ENCODE measurements at regions not wholly inside any gene's neighbourhood (a gene's known extent, or its start where the extent isn't known, plus 50 kb on each side); places are given as distances from the start of the nearest gene placed in this dataset.

DNA sequence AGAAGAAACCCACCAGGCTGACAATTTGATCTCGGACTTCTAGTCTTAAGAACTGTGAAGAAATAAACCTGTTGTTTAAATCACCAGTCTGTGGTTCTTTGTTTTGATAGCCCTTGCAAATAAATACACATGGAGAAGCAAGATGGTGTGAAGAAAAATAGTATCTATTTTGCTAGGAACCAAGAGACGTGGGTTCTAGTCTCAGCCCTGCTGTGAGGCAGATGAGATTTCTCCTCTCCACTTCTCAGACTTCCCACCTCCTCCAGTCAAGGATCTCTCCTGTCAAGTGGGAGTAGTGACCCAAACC, 294.9 kb upstream of the JARID2 start:
- no peak for DNase-seq (ENCODE audit: low read depth in 1 of 2, low spot score in 1 of 2)
- H3K4me3 ChIP-seq (replicated peaks; ENCODE audit: insufficient read depth, low read length): no peak overlapping the region
- H3K27me3 ChIP-seq (ENCODE audit: insufficient read depth, poor library complexity, severe bottlenecking): no peaks in the 10 kb centered on the region
- TF ChIP-seq REST (IDR thresholded peaks at IDR 0.05; ENCODE audit: insufficient replicate concordance, low read depth): no peak
- no peak for TF ChIP-seq CTCF (IDR thresholded peaks at IDR 0.05; ENCODE audit: insufficient read depth, low read length)
- TF ChIP-seq POLR2AphosphoS5 (IDR thresholded peaks at IDR 0.05; ENCODE audit: low read depth): no peak
- no peak for TF ChIP-seq SPI1 (IDR thresholded peaks at IDR 0.05; ENCODE audit: borderline replicate concordance, low read depth)
- no peak for TF ChIP-seq GABPA (IDR thresholded peaks at IDR 0.05; ENCODE audit: low read depth)
- H3K27ac ChIP-seq (replicated peaks): no peak overlapping the region

GRCh38 chr6:14951704-14952103, 294.2 kb upstream of the JARID2 start:
- no peak for TF ChIP-seq SPI1 (IDR thresholded peaks at IDR 0.05; ENCODE audit: borderline replicate concordance, low read depth)
- H3K27ac ChIP-seq (replicated peaks): no peak overlapping the region
- no peaks in the 10 kb centered on the region for H3K27me3 ChIP-seq (ENCODE audit: insufficient read depth, poor library complexity, severe bottlenecking)
- DNase-seq (ENCODE audit: low read depth in 1 of 2, low spot score in 1 of 2): no peak
- H3K4me3 ChIP-seq (replicated peaks; ENCODE audit: insufficient read depth, low read length): no peak overlapping the region

GRCh38 chr6:14953836-14954235, 292.0 kb upstream of the JARID2 start:
- no peak for TF ChIP-seq POLR2AphosphoS5 (IDR thresholded peaks at IDR 0.05; ENCODE audit: low read depth)
- TF ChIP-seq CTCF (IDR thresholded peaks at IDR 0.05; ENCODE audit: insufficient read depth, low read length): no peak
- no peak for TF ChIP-seq SPI1 (IDR thresholded peaks at IDR 0.05; ENCODE audit: borderline replicate concordance, low read depth)
- TF ChIP-seq GABPA (IDR thresholded peaks at IDR 0.05; ENCODE audit: low read depth): no peak
- no peak for TF ChIP-seq REST (IDR thresholded peaks at IDR 0.05; ENCODE audit: insufficient replicate concordance, low read depth)
- Histone ChIP-seq H3K27me3 (ENCODE audit: insufficient read depth, poor library complexity, severe bottlenecking) (no peaks in the 10 kb centered on the region), H3K27ac (replicated peaks) (no peak overlapping the region), H3K4me3 (replicated peaks; ENCODE audit: insufficient read depth, low read length) (no peak overlapping the region)
- no peak for DNase-seq (ENCODE audit: low read depth in 1 of 2, low spot score in 1 of 2)

GRCh38 chr6:14957355-14958059, 288.4 kb upstream of the JARID2 start:
- DNase-seq (ENCODE audit: low read depth in 1 of 2, low spot score in 1 of 2): no peak
- Histone ChIP-seq H3K27ac (replicated peaks) (no peak overlapping the region), H3K4me3 (replicated peaks; ENCODE audit: insufficient read depth, low read length) (no peak overlapping the region), H3K27me3 (ENCODE audit: insufficient read depth, poor library complexity, severe bottlenecking) (no peaks in the 10 kb centered on the region)
- TF ChIP-seq CTCF (IDR thresholded peaks at IDR 0.05; ENCODE audit: insufficient read depth, low read length) (no peak), SPI1 (IDR thresholded peaks at IDR 0.05; ENCODE audit: borderline replicate concordance, low read depth) (no peak), POLR2AphosphoS5 (IDR thresholded peaks at IDR 0.05; ENCODE audit: low read depth) (no peak), GABPA (IDR thresholded peaks at IDR 0.05; ENCODE audit: low read depth) (no peak), REST (IDR thresholded peaks at IDR 0.05; ENCODE audit: insufficient replicate concordance, low read depth) (no peak)

All from HL-60 (cell line).